RPMI8226 (cell line): ENCODE measurements at regions not wholly inside any gene's neighbourhood (a gene's known extent, or its start where the extent isn't known, plus 50 kb on each side); places are given as distances from the start of the nearest gene placed in this dataset.
A peak's percentile ranks its signal among the peaks of the same experiment; 100 is the strongest.
"Not testable (repeated sequence)": the region's sequence is repeated elsewhere in the genome, so short reads cannot be mapped to it uniquely, and the experiment has no call there.

Experiments
- DNase-seq: peaks from one replicate; pipeline ENCODE4 v3.0.0-alpha.2; 2015

DNA sequence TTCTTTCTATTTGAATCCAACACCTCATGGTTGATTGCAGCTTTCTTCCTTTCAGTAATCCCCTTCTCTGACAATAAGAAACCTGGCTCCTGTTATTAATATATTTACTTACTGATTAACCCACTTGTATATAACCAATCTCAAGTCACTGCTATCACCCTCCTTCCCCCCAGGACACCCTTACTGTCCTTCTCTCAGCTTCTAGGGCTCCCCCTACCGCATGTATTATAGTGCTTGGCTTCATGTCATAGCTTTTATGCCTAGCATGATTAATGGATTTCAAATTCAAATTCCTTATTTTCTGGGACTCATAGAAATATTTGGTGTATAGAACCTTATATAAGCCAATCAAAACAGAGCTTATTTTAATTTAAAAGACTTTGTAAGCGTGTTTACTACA is 75.7 kb upstream of the BNIP2 start:
- DNase-seq = no peak

- DNase-seq = no peak
Observed at GRCh38 chr15:59762558-59762957, 73.4 kb upstream of the BNIP2 start.

- DNase-seq = not testable (repeated sequence)
Observed at GRCh38 chr15:59760256-59760655, 71.1 kb upstream of the BNIP2 start.

GRCh38 chr15:59751552-59752413 is 62.7 kb upstream of the BNIP2 start:
- DNase-seq = peak; percentile 15

DNA sequence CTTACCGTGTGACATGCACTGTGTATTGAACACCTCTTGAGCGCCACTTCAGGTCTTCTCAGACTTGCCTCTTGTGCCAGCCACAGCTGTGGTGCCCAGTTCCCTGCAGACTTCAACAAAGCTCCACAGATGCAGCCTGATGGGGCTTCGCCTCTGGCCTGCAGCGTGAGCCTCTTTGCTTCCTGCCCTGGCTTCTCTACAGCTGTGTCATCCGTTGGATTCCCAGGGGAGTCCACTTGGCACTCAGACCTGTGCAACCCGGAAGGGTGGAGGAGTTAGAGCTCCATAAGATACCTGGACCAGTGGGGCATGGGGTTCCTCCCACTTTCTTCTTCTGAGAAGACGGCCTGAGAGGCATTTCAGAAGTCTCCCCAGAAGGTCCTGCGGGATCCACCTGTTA is 57.7 kb upstream of the BNIP2 start:
- DNase-seq = no peak

- DNase-seq = no peak
Observed at GRCh38 chr15:59741274-59741906, 52.3 kb upstream of the BNIP2 start.

GRCh38 chr15:59739557-59740186 is 50.6 kb upstream of the BNIP2 start:
- DNase-seq = no peak
